SK-N-DZ (cell line): ENCODE measurements at regions not wholly inside any gene's neighbourhood (a gene's known extent, or its start where the extent isn't known, plus 50 kb on each side); places are given as distances from the start of the nearest gene placed in this dataset.

ENCODE experiments used
- DNase-seq: peaks from one replicate; pipeline ENCODE4 v3.0.0-alpha.2; 2015; ENCODE audit warnings: low spot score

DNA sequence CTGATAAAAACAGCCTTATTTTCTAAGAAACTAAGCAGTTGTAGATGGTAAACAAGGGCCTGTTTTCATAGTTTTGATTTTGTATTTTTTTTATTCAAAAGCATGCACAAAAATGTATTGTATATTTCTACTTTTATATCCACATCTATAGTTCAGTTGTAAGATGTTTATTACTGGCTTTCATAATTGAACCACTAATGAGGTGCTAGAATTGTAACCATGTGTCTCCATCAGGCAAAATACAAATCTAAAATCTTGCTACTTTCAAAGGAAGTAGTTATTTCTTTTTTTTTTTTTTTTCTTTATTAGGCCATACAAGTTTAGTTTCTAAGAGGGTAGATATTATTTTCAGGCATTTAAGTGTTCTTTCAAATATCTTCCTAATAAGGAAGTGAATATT is 1755.0 kb downstream of the MAT2B start:
- no peak for DNase-seq

DNA sequence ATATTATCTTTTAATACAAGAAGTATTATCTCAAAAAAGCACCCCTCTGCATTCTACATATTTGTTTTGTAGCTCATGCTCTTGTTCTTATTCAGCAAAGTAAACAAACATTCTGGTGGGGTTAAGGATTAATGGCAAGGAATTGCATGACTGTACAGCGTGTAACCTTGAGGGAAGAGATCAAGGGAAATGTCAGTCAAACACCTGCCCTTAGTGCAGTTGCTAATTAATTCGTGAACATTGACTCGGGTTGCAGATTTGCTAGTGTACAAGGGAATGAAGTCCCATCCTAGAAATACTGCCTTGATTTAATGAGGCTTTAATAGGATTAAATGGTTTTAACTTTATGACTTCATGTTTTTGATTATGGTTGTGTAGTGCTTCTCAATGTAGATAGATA is 1758.1 kb downstream of the MAT2B start:
- DNase-seq = no peak

DNA sequence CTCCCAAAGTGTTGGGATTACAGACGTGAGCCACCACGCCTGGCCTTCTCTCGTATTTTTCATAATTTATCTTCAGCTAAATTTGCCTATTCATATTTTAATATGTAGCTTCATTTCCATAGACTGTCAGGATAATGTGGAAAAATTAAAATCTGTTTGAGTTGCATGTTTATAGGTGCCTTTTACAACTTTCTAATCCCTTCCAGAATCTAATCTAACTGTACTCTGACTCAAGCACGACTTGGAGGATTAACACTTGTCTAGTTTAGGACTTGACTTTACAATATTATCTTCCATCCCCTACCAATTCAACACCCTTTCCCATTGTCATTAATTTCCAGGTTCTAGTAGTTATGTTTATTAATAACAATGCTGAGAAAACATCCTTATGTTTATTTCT is 1761.5 kb downstream of the MAT2B start:
- DNase-seq = no peak

DNA sequence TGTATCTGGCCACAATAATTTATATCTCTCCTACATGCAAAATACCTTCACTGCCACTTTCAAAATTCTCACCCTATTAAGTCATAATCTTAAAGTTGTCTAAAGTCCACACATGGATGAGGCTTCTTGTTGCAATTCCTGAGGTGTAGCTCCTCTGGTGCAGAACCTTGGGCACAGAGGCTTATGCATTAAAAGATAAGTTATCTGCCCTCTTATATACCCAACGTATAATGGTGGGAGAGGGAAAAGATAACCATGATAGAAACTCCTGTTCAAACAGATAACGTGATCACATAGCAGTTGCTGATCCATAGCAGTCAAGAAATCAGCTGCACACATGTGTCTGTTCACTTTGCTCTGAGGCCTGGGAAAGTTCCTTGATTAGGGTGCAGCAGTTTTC is 1767.0 kb downstream of the MAT2B start:
- DNase-seq = no peak

DNA sequence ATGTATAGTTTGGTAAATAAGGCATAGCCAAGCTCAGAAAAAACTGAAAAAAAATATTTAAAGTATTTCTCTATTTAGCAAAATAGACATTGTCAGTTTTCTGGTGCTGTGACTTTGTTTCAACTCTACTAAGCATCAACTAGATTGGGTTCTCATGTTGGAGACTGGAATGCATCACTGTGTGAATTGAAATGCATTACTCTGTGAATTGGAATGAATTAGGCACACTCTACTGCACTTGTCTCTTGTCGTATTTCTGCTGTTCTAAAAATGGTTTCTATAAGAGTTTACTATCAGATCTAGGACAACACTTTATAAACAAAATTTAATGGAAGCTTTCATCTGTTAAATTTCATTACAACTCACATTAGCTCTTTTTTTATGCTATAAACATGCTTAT is 1772.2 kb downstream of the MAT2B start:
- peak; percentile 80 for DNase-seq

DNA sequence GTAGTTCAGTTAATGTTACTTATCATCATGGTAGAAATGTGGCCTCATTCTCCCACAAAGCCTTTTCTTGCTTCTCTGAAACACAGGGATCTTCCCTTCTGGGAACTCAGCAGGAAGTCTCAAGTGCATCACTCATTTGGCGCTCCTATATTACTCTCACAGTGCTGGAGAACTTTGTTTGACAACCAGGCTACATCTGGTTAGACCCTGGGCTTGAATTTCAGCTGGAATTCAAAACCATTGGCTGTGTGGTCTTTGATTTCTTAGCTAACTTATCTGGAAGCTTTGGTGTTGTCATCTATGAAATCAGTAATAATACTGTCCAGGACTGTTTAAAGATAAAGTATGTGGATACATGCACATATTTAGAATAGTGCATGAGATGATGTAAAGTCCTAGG is 1777.1 kb downstream of the MAT2B start:
- no peak for DNase-seq

DNA sequence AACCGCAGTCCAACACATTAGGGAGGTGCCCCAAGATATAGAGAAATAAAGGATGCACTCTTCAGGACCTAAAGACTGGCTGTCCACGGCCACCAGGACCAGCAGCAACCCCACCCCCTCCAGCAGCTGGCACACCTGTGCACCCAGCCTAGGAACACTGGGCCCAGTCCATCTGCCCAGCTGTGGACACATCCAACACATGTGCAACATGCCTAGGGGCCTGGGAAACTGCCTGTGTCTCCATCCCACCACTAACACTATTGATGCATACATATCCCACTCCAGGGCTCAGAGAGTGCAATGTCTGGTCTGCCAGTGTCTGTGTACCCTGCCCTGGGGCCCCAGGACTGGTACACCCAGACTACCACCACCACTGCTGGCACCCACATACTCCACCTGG is 1781.3 kb downstream of the MAT2B start:
- DNase-seq = no peak

DNA sequence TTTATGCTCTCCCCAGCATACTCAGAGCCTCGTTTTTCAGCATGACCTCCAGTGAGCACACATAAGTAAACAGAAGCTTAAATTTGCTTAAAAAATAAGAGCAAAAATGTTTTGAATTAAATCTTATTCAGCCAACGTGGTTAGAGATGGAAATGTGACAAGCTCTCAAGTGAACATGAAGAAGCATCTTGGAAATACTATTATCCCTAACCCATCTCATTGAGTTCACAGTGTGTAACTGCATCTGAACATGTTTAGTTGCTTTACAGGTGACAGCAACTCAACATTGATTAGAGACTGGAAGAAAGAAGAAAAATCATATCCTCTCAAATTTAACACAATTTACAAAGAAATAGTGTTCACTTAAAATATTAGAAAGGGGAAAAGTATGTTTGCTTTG is 1785.1 kb downstream of the MAT2B start:
- no peak for DNase-seq

DNA sequence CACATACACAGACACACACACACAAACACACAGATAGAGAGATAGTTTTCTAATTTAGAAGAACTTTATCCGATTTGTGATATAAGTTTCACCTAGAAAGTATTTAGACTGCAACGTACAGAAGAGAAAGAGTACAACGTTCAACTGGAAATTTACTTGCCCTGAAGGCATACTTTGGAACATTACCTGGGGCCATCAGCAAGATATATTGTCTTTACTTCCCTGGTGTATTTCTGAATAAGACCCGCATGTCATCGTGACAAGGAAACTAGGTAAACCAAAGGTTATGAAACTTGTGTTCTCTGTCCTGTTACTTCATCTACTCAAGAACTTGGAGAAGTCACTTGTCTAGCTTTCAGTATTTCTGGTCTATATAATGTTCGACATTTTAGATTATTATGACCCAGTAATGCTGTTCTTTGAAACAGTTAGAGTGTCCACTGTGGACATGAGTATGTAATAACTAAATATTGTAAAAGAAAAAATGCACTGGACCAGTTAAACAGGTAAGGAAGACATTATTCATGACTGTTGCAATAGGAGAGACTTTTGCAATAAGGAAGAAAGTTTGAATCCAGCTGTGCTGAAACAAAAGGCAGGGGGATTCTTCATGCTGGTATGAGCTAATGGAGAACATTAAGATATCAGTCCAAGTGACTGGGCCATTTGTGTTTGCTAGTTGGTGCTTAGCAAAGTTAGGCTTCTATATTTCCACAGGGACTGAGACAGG is 1791.1 kb downstream of the MAT2B start:
- no peak for DNase-seq

DNA sequence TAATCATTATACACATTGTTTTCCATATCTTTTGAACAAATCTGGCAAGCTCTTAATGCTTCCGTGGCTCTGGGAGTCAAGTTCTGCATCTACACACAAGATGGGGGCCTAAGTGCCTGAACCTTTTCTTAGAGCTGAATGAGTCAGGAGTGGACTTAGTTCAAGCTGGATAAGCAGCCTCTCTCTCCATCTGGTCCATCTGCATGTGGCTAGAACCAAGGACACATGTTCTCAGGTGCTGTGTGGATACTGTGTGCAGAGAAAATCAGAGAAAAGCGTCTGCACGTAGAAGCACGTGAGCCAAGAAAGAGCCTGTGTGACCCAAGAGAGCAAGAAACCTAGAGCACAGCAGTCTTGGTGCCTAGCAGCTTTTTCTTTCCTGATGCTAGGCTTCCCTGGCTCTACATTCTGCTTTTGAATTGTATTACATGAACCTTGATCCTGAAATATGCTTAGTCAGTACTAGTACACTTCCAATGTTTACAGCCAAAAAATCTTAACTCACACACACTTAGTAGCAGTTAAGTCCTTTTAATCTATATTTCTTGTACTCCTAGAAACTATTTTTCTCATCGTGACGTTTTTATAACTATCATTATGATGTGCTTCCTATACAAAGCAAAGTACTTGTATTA is 1798.9 kb downstream of the MAT2B start:
- DNase-seq = peak; percentile 5

DNA sequence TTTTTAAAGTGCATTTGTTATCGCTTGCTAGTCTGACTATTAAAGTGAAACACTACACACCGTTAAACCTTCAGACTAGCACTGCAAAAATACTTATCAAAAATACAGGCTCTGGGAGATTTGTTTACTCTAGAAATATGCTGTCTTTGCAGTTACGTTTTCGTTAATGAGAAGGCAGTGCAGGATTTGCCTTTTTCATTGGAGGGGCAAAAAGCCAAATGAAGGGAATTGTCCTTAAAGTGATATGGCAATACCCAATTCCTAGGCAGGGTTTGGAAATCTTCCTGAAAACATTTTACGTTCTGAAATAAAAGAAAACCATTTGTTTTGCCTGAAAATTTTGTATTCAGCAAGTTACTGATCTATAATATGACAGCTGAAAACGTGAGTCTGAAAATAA is 1800.2 kb downstream of the MAT2B start:
- DNase-seq = no peak

DNA sequence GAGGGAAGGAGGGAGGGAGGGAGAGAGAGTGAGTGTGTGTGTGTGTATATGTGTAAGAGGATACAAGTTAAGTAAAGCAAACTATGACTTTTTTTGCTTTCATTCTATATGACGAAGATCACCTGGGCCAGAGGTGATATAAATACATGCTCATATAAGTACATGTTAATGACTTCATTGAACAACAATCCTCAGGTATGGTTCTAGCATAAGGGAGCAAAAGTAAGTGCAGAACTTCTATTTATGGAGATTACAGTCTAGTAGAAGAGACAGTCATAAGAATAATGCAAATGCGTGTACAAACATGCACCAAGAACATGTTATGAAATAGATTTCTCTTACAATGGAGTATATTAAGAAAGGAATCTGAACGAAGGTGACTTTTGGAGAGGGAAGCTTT is 1804.0 kb downstream of the MAT2B start:
- no peak for DNase-seq

DNA sequence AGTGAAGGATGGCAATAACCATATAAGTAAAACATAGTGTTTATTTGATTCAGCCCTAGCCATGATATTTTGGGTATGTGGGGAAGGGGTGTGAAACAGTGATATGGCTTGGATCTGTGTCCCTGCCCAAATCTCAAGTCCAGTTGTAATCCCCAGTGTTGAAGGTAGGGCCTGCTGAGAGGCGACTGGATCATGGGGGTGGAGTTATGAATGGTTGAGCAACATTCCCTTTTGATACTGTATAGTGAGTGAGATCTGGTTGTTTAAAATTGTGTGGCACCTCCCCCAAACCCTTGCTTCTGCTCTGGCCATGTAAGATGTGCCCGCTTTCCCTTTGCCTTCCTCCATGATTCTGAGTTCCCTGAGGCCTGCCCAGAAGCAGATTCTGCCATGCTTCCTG is 1804.6 kb downstream of the MAT2B start:
- no peak for DNase-seq

DNA sequence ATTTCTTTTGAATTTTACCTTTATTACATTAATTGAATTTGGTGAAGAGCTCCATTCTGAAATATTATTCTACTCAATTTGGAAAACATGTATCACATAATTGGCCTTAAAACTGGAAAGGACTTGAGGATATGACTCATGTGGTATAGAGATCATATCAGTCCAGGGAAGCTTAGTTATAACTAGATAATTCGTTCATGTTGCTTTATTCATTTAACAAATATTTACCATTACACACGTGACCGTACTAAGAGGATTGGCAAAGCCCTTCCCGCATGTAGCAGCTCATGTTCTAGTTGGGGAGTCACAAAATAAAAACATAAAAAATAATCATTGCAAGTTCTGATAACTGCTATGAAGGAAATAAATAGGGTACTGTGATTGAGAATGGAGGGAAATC is 1816.5 kb downstream of the MAT2B start:
- no peak for DNase-seq

DNA sequence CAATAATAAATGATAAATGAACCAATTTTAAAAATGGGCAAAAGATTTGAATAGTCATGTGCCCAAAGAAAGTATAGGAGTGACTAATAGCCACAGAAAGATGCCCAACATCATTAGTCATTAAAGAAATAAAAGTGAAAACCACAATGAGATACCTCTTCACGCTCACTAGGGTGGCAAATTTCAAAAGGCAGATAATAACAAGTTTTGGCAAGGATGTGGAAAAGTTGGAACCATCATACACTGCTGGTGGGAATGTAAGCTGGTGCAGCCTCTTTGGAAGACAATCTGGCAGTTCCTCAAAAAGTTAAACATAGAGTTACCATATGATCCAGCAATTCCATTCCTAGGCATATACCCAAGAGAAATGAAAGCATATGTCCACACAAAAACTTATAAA is 1819.8 kb downstream of the MAT2B start:
- DNase-seq = no peak

DNA sequence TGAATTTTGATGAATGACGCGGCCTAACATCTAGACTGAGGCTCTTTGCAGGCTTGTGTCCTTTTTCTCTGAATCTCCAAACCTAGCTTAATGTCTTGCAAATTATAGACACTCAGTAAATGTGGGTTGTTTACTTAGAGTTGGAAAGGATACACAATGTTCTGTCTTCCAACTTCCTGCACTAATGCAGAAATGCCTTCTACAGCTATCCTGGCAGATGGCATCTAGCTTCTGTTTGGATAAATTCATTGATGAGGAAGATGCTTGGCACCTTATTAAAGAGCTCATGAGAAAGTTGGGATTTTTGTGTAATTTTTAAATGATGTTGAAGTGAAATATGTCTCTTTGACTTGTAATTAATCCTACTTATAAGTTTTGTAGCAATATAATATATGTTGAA is 1822.2 kb downstream of the MAT2B start:
- DNase-seq = no peak

DNA sequence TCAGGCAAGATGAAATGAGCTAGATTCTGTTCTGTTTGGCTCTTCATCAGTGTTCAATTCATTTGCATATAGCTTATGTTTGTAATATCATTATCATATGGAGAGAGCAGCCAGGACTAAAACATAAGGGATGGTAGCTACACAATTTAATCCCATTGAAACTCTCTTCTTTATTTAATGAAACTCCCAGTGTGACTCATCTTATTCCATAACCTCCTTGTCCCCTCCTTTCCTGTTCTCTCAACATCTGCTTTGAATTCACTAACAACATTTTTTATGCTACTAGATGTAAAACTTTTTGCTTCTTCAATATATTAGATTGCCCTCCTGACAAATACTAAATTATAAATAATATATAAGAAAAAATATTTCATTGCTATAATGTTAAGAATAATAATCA is 1823.4 kb downstream of the MAT2B start:
- DNase-seq = no peak

DNA sequence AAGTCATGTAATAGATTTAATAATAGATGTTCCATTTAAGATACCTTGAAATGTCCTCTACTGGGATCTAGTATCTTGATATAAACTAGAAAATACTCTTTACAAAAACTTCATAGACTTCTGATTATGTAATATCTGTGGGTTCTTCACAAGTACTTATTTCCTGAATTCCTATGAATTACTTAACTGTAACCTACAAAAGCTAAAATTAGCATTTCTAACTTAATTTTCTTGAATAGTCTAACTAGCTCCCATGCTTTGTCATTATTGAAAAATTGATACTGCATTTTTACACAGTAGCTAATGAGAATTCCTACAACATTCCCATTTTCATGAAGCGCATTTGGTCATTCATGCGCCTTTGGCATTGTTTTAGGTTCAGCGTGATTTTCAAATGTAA is 1828.2 kb downstream of the MAT2B start:
- DNase-seq = no peak

DNA sequence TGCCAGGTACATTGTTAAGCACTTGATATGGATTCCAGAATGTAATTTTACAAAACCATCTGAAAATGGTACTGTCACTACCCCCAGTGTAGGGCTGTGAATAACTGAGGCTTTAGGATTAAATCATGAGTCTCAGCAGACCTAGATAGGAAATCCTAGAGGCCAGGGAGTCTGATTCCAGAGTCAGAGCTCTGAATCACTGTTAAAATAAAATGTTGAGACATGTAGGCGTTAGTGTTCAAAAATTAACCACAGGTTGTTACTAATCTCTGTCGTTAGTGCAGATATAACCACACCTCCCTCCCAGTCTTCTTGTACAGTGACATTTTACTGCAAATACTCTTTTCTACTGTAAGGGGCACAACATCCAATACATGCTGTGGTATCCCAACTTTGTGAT is 1828.8 kb downstream of the MAT2B start:
- DNase-seq = no peak

DNA sequence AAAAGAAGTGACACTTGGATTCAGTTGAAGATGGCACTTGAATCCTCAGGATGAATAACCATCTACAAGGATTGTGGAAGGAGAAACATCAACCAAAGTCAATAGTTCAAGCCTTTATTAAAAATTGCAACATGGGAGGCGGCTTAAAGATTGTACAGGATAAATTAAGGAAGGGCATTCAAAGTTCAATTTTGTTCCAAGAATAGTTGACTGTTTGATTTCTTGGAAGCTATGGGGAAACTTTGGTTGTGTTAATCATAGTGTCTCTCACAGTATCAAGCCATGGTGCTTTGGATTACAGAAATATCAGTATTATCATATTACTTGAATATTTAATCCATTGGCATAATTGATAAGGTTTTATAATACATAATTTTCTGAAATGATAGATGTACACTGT is 1844.3 kb downstream of the MAT2B start:
- DNase-seq = no peak

DNA sequence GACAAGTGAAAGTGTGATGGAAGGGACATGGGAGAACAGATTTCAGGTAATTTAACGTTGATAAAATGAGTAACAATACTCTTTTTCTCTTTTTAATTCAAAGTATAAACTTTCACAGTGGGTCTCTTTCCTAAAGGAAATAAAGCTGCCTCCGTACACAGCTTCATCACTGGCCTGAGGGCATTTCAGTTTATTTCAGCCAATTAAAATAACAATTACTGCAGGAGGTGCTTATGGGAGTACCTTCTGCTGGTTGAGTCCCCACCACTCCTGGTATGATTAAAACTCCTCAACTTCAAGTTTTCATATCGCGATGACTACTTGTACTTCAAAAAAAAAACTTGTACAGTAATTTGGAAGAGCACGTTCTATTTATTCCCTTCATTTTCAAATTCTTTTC is 1845.9 kb downstream of the MAT2B start:
- DNase-seq = no peak

DNA sequence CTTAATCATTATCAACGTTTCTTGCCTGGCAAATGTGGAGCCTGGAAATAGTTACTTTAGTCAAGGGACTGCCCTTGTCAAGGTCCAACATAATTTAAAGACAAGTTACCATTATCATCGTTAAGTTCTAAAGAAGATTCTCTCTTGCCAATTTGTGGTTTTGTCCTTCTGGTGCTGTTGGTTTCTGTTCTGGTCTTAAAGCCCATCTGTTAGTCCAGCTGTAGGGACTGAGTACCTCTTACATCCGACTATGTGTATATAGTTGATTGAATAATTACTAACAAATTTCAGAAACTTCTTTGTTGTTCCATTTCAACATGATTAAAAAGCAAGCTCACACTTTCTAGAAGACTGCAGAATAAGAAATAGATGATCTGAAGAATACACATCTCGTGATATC is 1854.9 kb downstream of the MAT2B start:
- DNase-seq = no peak

DNA sequence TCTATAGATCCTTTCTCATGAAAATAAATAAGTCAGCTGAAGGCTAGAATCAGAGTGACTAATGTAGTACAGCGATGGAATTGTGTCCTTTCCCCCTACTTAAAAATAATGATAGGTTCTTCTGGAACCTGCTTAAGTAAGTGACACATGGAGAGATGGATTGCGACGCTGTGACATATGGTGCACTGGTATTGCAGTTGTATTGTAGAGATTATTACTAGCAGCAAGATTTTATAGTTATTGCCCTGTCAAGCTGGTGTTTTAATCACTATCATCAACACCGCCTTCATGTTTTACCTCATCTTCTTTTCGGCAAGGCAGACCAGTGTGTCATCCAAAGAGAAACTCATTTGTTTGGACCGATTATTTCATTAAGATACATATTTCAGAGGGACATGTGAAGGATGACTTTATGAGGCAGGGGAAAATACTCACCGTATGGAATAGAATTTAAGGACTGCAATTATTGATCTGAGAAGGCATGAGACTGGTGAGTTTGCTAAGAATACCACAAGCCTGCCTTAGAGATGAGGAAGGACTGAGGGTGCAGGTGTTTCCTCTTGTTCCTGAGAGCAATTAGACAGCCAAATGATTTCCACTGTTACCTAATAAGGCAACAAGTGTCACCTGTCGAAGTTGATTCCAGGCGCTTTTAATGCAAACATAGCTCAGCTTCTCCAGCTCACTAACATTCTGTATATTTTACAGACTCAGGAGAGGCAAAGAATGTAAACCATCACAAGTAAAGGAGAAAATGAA is 1855.5 kb downstream of the MAT2B start:
- no peak for DNase-seq
